ENCODE measurements at regions not wholly inside any gene's neighbourhood (a gene's known extent, or its start where the extent isn't known, plus 50 kb on each side); places are given as distances from the start of the nearest gene placed in this dataset.

DNA sequence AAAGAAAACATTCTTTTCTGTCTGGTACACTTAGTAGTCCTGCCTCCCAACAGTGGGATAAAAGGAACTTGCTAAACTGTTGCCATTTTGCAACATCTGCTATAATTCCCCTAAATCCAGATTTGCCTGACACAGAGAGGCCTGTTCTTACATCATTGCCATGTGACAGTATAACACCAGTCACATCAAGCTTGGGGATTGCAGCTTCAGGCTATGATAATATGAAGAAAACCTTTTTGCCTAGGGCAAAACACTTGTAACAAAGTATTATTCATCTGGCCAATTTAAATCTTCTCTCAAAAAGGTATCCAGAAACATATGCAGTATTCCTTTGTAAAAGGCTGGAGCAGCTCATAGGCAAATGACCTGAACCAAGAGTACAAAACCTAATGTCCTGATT, 80.9 kb upstream of the OTX2 start:
- H3K9me3 ChIP-seq (ENCODE audit: control insufficient read depth, low read depth, low read length), result no peaks in the 10 kb centered on the region
- H4K20me1 ChIP-seq (ENCODE audit: control insufficient read depth, extremely low read depth, insufficient read depth, low read length), result no peaks in the 10 kb centered on the region
- H3K36me3 ChIP-seq (ENCODE audit: control insufficient read depth in 2 of 2, extremely low read depth in 1 of 2, insufficient read depth in 2 of 2, low read length in 2 of 2), result no peaks in the 10 kb centered on the region
- H3K4me2 ChIP-seq (ENCODE audit: control insufficient read depth, extremely low read depth, insufficient read depth, low read depth, low read length), result no peak overlapping the region
- dilution Hi-C loops (cut with MboI; ENCODE audit: extremely low pct_ligation_motif_present, low sequenced_read_pairs), result no loop called here
- no peak for FAIRE-seq
- no peaks in the 10 kb centered on the region for H3K79me2 ChIP-seq (ENCODE audit: control insufficient read depth, insufficient read depth, low read length)
- H3K9me1 ChIP-seq (ENCODE audit: control insufficient read depth, extremely low read depth, insufficient read depth, low read length), result no peaks in the 10 kb centered on the region
- H3K9ac ChIP-seq (ENCODE audit: control insufficient read depth, extremely low read depth, insufficient read depth, low read length), result no peak overlapping the region
- H3K27me3 ChIP-seq (ENCODE audit: control insufficient read depth, extremely low read depth, insufficient read depth, low read length), result no peaks in the 10 kb centered on the region
- H3K4me3 ChIP-seq (ENCODE audit: control insufficient read depth in 2 of 3, extremely low read depth in 1 of 3, insufficient read depth in 2 of 3, low read depth in 1 of 3, low read length in 3 of 3), result no peak overlapping the region
- no peak overlapping the region for H2AFZ ChIP-seq (ENCODE audit: control insufficient read depth, low read length)
- no peak overlapping the region for H3K27ac ChIP-seq (ENCODE audit: control insufficient read depth, insufficient read depth, low read length)
- no peaks in the 10 kb centered on the region for H3K4me1 ChIP-seq (ENCODE audit: control insufficient read depth, extremely low read depth, insufficient read depth, low read length)
- TF ChIP-seq, protein P1, sequence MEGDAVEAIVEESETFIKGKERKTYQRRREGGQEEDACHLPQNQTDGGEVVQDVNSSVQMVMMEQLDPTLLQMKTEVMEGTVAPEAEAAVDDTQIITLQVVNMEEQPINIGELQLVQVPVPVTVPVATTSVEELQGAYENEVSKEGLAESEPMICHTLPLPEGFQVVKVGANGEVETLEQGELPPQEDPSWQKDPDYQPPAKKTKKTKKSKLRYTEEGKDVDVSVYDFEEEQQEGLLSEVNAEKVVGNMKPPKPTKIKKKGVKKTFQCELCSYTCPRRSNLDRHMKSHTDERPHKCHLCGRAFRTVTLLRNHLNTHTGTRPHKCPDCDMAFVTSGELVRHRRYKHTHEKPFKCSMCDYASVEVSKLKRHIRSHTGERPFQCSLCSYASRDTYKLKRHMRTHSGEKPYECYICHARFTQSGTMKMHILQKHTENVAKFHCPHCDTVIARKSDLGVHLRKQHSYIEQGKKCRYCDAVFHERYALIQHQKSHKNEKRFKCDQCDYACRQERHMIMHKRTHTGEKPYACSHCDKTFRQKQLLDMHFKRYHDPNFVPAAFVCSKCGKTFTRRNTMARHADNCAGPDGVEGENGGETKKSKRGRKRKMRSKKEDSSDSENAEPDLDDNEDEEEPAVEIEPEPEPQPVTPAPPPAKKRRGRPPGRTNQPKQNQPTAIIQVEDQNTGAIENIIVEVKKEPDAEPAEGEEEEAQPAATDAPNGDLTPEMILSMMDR (optimal IDR thresholded peaks at IDR 0.05 in 1 of 3, IDR thresholded peaks at IDR 0.05 in 1 of 3, conservative IDR thresholded peaks at IDR 0.05 in 1 of 3; ENCODE audit: extremely low read depth in 1 of 3, insufficient read depth in 2 of 3, low read length in 3 of 3), result no peak
- no peak for TF ChIP-seq EZH2 (IDR thresholded peaks at IDR 0.05; ENCODE audit: low read length)
- no peak for DNase-seq (ENCODE audit: low read depth, low spot score)

DNA sequence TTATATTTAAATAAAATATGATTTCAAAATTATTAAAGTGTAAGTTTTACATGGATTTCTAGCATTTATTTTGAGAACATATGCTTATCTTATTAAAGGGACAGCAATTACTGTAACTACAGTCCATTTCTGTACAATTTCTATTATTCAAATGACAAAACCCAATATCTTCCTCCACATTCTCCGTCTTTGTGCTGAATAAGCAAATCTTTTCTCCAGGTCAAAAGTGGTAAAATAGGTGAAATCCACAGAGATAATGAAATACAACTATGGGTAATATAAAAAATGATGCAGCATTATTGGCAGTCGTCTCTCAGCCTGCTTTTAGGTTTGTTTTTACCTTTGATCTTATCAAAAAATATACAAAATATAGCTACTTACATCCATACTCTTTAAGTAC, 79.4 kb upstream of the OTX2 start:
- DNase-seq (ENCODE audit: low read depth, low spot score), result no peak

More for the DNA sequence above, 79.4 kb upstream of the OTX2 start:
- H3K9ac ChIP-seq (ENCODE audit: control insufficient read depth, extremely low read depth, insufficient read depth, low read length), result no peak overlapping the region
- H3K9me3 ChIP-seq (ENCODE audit: control insufficient read depth, low read depth, low read length), result no peaks in the 10 kb centered on the region
- no peaks in the 10 kb centered on the region for H3K79me2 ChIP-seq (ENCODE audit: control insufficient read depth, insufficient read depth, low read length)
- H4K20me1 ChIP-seq (ENCODE audit: control insufficient read depth, extremely low read depth, insufficient read depth, low read length), result no peaks in the 10 kb centered on the region
- no peaks in the 10 kb centered on the region for H3K4me1 ChIP-seq (ENCODE audit: control insufficient read depth, extremely low read depth, insufficient read depth, low read length)
- no peak for FAIRE-seq
- TF ChIP-seq, protein P1 (optimal IDR thresholded peaks at IDR 0.05 in 1 of 3, IDR thresholded peaks at IDR 0.05 in 1 of 3, conservative IDR thresholded peaks at IDR 0.05 in 1 of 3; ENCODE audit: extremely low read depth in 1 of 3, insufficient read depth in 2 of 3, low read length in 3 of 3), result no peak
- no peak for TF ChIP-seq EZH2 (IDR thresholded peaks at IDR 0.05; ENCODE audit: low read length)
- no peaks in the 10 kb centered on the region for H3K36me3 ChIP-seq (ENCODE audit: control insufficient read depth in 2 of 2, extremely low read depth in 1 of 2, insufficient read depth in 2 of 2, low read length in 2 of 2)
- H2AFZ ChIP-seq (ENCODE audit: control insufficient read depth, low read length), result no peak overlapping the region
- H3K4me3 ChIP-seq (ENCODE audit: control insufficient read depth in 2 of 3, extremely low read depth in 1 of 3, insufficient read depth in 2 of 3, low read depth in 1 of 3, low read length in 3 of 3), result no peak overlapping the region
- no peaks in the 10 kb centered on the region for H3K27me3 ChIP-seq (ENCODE audit: control insufficient read depth, extremely low read depth, insufficient read depth, low read length)
- dilution Hi-C loops (cut with MboI; ENCODE audit: extremely low pct_ligation_motif_present, low sequenced_read_pairs), result no loop called here
- H3K27ac ChIP-seq (ENCODE audit: control insufficient read depth, insufficient read depth, low read length), result no peak overlapping the region
- no peaks in the 10 kb centered on the region for H3K9me1 ChIP-seq (ENCODE audit: control insufficient read depth, extremely low read depth, insufficient read depth, low read length)
- H3K4me2 ChIP-seq (ENCODE audit: control insufficient read depth, extremely low read depth, insufficient read depth, low read depth, low read length), result no peak overlapping the region

Data from keratinocyte (primary cell).